LNCAP (cell line): ENCODE measurements at regions not wholly inside any gene's neighbourhood (a gene's known extent, or its start where the extent isn't known, plus 50 kb on each side); places are given as distances from the start of the nearest gene placed in this dataset.

Experiments
- TF ChIP-seq, protein P1 (sequence below): fragments of 450-650 bp; IDR thresholded peaks from 2 replicates; pipeline ENCODE4 v1.5.1; 2017; ENCODE audit warnings: mild to moderate bottlenecking

DNA sequence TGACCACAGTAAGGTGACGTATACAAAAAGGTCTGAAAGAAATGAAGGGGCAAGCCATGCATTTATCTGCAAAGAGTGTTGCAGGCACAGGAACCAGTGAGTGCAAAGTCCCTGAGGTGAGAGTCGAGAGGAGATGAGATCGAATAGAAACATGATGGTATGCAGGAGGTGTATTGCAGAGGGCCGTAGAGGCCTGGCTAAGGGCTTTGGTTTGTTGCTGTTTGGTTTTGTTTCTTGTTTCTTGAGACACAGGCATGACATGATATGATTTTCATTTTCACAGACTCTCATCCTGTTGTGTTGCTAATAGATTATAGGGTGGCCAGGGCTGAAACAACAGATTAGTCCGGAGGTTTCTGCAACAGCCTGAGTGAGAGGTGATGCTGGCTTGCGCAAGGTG is 80.4 kb downstream of the HSPH1 start:
- TF ChIP-seq, protein P1, sequence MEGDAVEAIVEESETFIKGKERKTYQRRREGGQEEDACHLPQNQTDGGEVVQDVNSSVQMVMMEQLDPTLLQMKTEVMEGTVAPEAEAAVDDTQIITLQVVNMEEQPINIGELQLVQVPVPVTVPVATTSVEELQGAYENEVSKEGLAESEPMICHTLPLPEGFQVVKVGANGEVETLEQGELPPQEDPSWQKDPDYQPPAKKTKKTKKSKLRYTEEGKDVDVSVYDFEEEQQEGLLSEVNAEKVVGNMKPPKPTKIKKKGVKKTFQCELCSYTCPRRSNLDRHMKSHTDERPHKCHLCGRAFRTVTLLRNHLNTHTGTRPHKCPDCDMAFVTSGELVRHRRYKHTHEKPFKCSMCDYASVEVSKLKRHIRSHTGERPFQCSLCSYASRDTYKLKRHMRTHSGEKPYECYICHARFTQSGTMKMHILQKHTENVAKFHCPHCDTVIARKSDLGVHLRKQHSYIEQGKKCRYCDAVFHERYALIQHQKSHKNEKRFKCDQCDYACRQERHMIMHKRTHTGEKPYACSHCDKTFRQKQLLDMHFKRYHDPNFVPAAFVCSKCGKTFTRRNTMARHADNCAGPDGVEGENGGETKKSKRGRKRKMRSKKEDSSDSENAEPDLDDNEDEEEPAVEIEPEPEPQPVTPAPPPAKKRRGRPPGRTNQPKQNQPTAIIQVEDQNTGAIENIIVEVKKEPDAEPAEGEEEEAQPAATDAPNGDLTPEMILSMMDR: no peak

DNA sequence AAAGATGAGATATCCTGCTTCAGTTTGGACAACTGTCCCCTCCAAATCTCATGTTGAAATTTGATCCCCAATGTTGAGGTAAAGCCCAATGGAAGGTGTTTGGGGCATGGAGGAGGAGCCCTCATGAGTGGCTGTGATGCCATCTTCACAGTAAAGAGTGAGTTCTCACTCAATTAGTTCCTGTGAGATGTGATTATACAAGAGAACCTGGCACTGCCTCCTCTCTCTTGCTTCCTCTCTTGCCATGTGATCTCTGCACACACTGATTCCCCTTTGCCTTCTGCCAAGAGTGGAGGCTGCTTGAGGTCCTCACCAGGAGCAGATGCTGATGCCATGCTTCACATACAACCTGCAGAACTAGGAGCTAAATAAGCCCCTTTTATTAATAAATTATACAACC is 86.9 kb downstream of the HSPH1 start:
- TF ChIP-seq, protein P1: no peak

DNA sequence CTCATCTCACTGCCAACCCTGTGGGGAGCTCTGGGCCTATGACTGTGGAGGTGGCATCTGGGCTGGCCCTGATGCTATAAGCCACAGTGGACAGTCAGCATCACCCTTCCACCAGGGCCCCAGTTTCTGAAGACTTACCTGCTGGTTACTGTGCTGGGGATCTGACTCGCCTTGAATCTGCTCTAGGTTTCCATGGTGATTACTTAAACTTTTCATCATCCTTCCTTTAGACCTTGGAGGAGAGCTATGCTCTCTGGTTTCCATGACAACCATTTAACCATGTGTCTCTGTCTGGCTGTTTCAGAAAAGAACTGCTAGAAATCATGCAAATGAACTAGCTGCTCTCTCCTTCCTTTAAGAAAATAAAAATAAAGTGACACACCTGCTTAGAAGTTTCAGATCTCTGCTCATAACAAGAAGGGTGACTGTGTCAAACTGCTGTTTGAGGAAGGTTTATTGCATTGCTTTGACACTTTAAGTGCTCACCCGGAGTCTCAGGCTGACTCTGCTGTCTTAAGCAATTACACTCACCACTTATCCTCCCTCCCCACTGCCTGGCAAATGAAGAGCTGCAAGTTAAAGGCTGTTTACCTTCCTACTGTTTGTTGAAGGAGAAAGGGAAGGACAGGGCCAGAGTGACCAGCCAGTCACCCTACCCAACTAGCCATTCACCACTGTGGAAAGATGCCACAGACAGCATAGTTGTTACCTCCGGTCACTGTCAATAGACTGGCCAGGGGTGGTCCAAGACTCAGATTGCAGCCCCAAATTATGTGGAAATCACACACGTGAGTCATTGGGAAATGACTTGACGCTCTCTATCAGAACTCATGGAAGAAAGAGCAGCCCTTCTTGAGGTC is 87.6 kb downstream of the HSPH1 start:
- TF ChIP-seq, protein P1: no peak

DNA sequence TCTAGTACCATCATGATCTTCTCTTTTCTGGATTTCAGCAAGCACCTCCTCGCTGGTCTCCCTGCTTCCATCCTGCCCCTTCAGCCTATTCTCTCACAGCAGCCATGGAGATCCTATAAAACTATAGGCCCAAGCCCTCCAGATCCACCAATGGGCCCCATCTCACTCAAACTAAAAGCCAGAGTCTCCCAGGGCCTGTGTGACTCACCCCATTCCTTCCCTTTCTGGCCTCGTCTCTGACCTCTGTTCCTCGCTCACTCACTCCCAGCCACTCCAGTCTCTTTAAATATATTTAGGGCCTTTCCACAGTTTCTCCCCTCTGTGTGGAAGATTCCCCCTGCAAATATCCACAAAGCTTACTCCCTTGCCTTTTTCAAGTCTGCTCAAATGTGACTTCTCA is 89.7 kb downstream of the HSPH1 start:
- TF ChIP-seq, protein P1: no peak

DNA sequence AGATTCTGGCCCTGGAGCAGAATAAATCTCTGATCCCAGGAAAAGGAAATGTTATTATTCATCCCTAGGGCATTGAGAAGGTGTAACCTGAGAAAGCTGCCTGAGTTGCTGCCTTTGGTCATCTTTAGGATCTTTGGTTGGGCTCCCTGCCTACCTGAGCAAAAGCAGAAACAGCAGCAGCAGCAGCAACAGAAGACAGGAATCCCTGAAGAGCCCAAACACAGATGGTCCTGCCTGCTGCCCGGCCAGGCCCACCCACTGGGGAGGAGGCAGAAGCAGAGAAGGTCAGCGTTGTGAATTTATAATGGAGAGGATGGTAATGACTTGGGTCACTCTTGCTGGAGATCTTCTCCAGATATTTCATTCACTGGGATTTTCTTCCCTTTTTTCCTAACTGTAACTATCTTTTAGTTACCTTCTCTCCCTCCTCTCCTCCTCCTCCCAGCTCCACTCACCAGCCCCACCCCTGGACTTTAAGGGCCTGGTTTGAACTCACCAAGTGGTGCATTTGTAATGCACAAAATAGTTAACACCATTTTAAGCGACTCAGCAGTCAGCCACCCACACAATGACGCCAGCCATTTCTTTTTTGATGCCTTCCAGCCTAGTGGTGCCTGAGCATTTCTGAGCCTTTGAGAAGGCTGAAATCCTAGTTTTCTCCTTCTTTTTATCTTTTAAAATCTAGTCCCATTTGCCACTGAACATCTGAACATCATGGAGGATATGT is 91.7 kb downstream of the HSPH1 start:
- TF ChIP-seq, protein P1: no peak

DNA sequence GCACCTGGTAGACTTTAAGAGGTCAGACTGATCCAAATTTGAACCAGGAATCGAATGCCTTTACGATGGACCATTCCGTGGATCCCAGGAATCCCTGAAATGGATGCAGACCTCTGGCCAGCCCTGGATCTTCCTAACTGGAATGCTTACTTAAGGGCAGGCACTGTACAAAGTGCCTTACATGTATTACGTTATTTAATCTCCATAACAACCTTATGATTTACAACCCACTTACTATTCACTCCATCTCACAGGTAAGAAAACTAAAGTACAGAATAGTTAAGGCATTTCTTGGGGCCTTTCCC is 93.6 kb downstream of the HSPH1 start:
- TF ChIP-seq, protein P1: no peak

DNA sequence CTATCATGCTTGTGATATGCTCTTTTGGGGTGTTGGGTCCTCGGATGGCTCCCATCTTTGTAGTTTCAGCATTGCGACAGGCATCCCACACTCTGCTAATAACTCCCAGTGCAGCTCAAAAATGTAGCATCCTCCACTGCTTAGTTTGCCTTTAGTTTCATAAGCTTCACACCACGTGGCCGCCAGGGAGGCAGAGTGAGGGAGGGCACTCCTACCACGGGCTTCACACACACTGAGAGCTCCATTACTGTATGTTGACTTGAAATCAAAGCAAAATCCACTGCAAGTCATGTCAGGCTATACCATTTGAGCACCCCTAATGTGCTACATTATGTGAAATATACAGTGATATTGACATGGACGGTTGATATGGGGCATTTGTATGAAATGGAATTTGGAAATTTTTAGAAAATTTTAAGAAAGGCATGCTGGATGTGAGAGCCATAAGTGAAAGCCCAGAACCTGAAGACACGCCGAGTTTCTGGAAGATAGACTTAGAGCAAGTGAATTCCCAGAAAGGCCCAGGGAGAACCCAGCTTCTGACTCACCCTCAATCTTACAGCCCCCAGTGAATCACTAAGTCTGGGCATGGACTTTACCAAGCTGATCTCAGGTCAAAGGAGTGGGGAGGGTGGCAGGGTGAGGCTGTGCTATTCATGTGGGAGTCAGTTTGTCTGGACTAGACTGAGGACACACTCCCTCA is 94.1 kb downstream of the HSPH1 start:
- TF ChIP-seq, protein P1: no peak
